NCI-H1048 (cell line): ENCODE measurements at regions not wholly inside any gene's neighbourhood (a gene's known extent, or its start where the extent isn't known, plus 50 kb on each side); places are given as distances from the start of the nearest gene placed in this dataset.

ENCODE experiments used
- DNase-seq: peaks from one replicate; lab custom pipeline; 2025; lab: John Stamatoyannopoulos, UW

GRCh38 chr2:209368914-209369313, 54.9 kb upstream of the MAP2 start:
- no peak for DNase-seq

GRCh38 chr2:209369656-209370055, 54.2 kb upstream of the MAP2 start:
- DNase-seq: no peak

GRCh38 chr2:209371407-209371806, 52.4 kb upstream of the MAP2 start:
- DNase-seq: no peak
